Fibroblast of lung (primary cell): ENCODE measurements at regions not wholly inside any gene's neighbourhood (a gene's known extent, or its start where the extent isn't known, plus 50 kb on each side); places are given as distances from the start of the nearest gene placed in this dataset.
A peak's percentile ranks its signal among the peaks of the same experiment; 100 is the strongest.
"Not testable (repeated sequence)": the region's sequence is repeated elsewhere in the genome, so short reads cannot be mapped to it uniquely, and the experiment has no call there.

Experiments
- DNase-seq, 2 donors: peaks; one replicate each; pipeline versions ENCODE4 v3.0.0 to v3.0.0-alpha.2; 2010; ENCODE audit warnings: low read depth in 2 of 2
- H2AFZ ChIP-seq: 2 replicates; pipeline ENCODE4 v1.5.1; 2012; ENCODE audit warnings: low read length, control low read depth, inconsistent platforms
- H3K27ac ChIP-seq: 2 replicates; pipeline ENCODE4 v1.5.1; 2011; ENCODE audit warnings: low read length, control low read depth; ENCODE audit not compliant: insufficient read depth
- H3K27me3 ChIP-seq: 2 replicates; pipeline ENCODE4 v1.5.1; 2011; ENCODE audit warnings: mild to moderate bottlenecking, low read length; ENCODE audit not compliant: control insufficient read depth, insufficient read depth
- H3K36me3 ChIP-seq: 2 replicates; pipeline ENCODE4 v1.5.1; 2011; ENCODE audit warnings: low read length; ENCODE audit not compliant: control insufficient read depth, insufficient read depth
- H3K4me1 ChIP-seq: 2 replicates; pipeline ENCODE4 v1.5.1; 2011; ENCODE audit warnings: low read length; ENCODE audit not compliant: control insufficient read depth, insufficient read depth; ENCODE audit errors: extremely low read depth
- H3K4me2 ChIP-seq: 2 replicates; pipeline ENCODE4 v1.5.1; 2011; ENCODE audit warnings: low read length, control low read depth; ENCODE audit not compliant: insufficient read depth; ENCODE audit errors: extremely low read depth
- H3K4me3 ChIP-seq, 4 experiments: fragments of 200-600 bp in 1 of 4; sonication (generic) in 1 of 4; replicated peaks in 1 of 4; 2 replicates each; pipeline ENCODE4 v1.5.1; 2011 to 2016; ENCODE audit warnings: low read length in 4 of 4, low read depth in 3 of 4, mild to moderate bottlenecking in 3 of 4, control low read depth in 2 of 4, inconsistent platforms in 1 of 4, mixed read lengths in 1 of 4; ENCODE audit not compliant: insufficient read depth in 1 of 4; ENCODE audit errors: control extremely low read depth in 1 of 4
- H3K79me2 ChIP-seq: 2 replicates; pipeline ENCODE4 v1.5.1; 2012; ENCODE audit warnings: mild to moderate bottlenecking, low read length, inconsistent platforms; ENCODE audit not compliant: control insufficient read depth, insufficient read depth
- H3K9ac ChIP-seq: 2 replicates; pipeline ENCODE4 v1.5.1; 2011; ENCODE audit warnings: mild to moderate bottlenecking, low read length, control low read depth; ENCODE audit not compliant: insufficient read depth
- H3K9me3 ChIP-seq: 2 replicates; pipeline ENCODE4 v1.5.1; 2012; ENCODE audit warnings: low read depth, low read length; ENCODE audit not compliant: control insufficient read depth, insufficient read depth
- H4K20me1 ChIP-seq: 2 replicates; pipeline ENCODE4 v1.5.1; 2011; ENCODE audit warnings: low read length; ENCODE audit not compliant: control insufficient read depth, insufficient read depth; ENCODE audit errors: extremely low read depth
- EZH2 ChIP-seq: IDR thresholded peaks from 2 replicates; pipeline ENCODE4 v1.5.1; 2012; ENCODE audit warnings: low read length, control low read depth, mild to moderate bottlenecking; ENCODE audit errors: missing control alignments
- TF ChIP-seq, protein P1 (sequence below), 2 donors: IDR thresholded peaks in 1 of 2; conservative IDR thresholded peaks in 1 of 2; 1 replicate in 1 of 2; 2 replicates in 1 of 2; pipeline ENCODE4 v1.5.1; 2011 to 2012; ENCODE audit warnings: low read length in 2 of 2, control low read depth in 1 of 2, inconsistent platforms in 1 of 2, low read depth in 1 of 2, mild to moderate bottlenecking in 1 of 2

DNA sequence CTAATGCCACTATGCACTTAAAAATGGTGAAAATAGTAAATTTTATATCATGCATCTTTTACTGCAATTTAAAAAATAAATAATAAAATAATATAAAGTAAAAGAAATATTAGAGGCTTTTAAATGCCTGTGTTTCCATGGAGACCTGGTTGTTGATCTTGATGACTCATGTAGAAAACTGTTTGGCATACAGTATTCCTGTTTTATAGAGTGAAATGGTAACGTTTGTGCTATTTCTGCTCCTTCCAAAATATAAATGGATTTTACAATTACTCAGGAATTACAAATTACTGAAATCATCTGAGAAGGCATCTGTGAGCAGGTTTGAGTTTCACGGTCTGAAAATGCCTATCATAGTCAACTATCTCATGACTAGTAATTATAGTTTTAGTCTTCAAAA is 98.4 kb upstream of the USP25 start:
- H3K4me2 ChIP-seq = peak overlapping the region; percentile 25
- TF ChIP-seq EZH2 = no peak
- TF ChIP-seq, protein P1, sequence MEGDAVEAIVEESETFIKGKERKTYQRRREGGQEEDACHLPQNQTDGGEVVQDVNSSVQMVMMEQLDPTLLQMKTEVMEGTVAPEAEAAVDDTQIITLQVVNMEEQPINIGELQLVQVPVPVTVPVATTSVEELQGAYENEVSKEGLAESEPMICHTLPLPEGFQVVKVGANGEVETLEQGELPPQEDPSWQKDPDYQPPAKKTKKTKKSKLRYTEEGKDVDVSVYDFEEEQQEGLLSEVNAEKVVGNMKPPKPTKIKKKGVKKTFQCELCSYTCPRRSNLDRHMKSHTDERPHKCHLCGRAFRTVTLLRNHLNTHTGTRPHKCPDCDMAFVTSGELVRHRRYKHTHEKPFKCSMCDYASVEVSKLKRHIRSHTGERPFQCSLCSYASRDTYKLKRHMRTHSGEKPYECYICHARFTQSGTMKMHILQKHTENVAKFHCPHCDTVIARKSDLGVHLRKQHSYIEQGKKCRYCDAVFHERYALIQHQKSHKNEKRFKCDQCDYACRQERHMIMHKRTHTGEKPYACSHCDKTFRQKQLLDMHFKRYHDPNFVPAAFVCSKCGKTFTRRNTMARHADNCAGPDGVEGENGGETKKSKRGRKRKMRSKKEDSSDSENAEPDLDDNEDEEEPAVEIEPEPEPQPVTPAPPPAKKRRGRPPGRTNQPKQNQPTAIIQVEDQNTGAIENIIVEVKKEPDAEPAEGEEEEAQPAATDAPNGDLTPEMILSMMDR (conservative IDR thresholded peaks at IDR 0.05 in 1 of 2, IDR thresholded peaks at IDR 0.05 in 1 of 2; ENCODE audit: low read depth in 1 of 2, low read length in 2 of 2) = no peak
- DNase-seq = peak; percentile 72 to 78
- H3K4me3 ChIP-seq = no peak overlapping the region
- H4K20me1 ChIP-seq = no peaks in the 10 kb centered on the region
- no peaks in the 10 kb centered on the region for H3K9me3 ChIP-seq
- no peaks in the 10 kb centered on the region for H3K4me1 ChIP-seq
- no peak overlapping the region for H3K27ac ChIP-seq
- H3K9ac ChIP-seq = no peak overlapping the region
- H3K36me3 ChIP-seq = no peaks in the 10 kb centered on the region
- H3K79me2 ChIP-seq = no peaks in the 10 kb centered on the region
- no peak overlapping the region for H2AFZ ChIP-seq
- no peaks in the 10 kb centered on the region for H3K27me3 ChIP-seq

DNA sequence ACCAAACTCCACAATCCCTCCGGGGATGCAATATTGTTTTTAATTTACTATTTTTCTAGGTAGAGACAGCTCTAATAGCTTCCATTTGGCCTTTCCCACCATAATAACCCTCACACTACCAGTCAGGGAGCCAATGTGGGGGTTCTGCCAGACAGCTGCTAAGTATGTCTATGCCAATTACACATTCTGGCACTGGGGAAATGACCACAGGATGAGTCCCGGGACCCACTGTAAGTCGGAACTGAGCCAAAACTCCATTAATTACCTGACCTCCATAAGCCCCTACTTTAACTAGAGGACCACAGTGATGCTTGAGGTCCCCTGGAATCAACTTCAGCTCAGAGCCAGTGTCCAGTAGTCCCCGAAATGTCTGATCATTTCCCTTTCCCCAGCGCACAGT is 95.2 kb upstream of the USP25 start:
- not testable (repeated sequence) for H3K79me2 ChIP-seq, H3K4me1 ChIP-seq, DNase-seq, H4K20me1 ChIP-seq, H3K9me3 ChIP-seq, H3K9ac ChIP-seq, H2AFZ ChIP-seq, H3K27me3 ChIP-seq, H3K36me3 ChIP-seq, H3K4me3 ChIP-seq, H3K4me2 ChIP-seq, H3K27ac ChIP-seq

DNA sequence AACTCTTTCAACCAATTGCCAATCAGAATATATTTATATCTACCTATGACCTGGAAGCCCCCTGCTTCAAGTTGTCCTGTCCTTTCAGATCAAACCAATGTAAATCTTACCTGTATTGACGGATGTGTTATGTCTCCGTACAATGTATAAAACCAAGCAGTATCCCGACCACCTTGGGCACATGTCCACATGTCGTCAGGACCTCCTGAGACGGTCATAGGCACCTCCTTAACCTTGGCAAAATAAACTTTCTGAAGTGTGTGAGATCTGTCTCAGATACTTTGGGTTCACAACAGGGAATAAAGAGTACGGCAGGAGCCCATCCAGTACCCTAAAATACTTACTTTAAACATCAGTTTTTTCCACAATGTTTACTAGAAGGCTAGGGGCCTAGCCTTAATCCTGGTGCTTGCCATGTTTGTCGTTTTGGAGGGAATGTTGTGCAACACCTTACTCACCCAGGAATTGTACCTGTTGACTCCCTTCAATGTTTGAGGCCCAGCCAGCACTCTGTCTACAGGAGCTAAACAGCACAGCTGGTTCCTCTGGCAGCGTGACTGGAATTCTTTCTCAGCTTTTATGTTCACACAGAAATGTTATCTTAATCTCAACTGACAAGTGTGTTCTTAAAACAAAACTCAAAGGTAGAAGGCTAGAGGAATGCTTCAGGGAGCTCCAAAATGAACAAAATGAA is 90.8 kb upstream of the USP25 start:
- no peaks in the 10 kb centered on the region for H3K27me3 ChIP-seq
- H3K9ac ChIP-seq = no peak overlapping the region
- H3K4me1 ChIP-seq = no peaks in the 10 kb centered on the region
- TF ChIP-seq, protein P1 (conservative IDR thresholded peaks at IDR 0.05 in 1 of 2, IDR thresholded peaks at IDR 0.05 in 1 of 2; ENCODE audit: low read depth in 1 of 2, low read length in 2 of 2) = no peak
- no peaks in the 10 kb centered on the region for H3K36me3 ChIP-seq
- H3K9me3 ChIP-seq = no peaks in the 10 kb centered on the region
- no peak overlapping the region for H3K4me3 ChIP-seq
- H3K27ac ChIP-seq = no peak overlapping the region
- no peaks in the 10 kb centered on the region for H4K20me1 ChIP-seq
- H3K4me2 ChIP-seq = no peak overlapping the region
- no peaks in the 10 kb centered on the region for H3K79me2 ChIP-seq
- DNase-seq = peak in 1 of 2 donors; percentile 50
- H2AFZ ChIP-seq = no peak overlapping the region

DNA sequence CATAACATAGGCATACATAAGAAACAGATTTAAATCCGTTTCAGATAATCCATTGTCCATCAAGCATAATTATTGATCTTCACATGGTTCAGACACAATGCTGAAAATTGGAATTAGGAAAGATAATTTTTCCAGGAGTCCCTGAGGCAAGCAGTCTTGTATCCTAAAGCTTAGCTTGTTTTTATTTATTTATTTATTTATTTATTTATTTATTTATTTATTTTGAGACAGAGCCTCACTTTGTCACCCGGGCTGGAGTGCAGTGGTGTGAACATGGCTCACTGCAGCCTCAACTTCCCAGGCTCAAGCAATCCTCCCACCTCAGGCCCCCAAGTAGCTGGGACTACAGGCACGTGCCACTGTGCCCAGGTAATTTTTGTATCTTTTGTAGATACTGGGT is 89.7 kb upstream of the USP25 start:
- not testable (repeated sequence) for H4K20me1 ChIP-seq, H3K27ac ChIP-seq

More for the DNA sequence above, 89.7 kb upstream of the USP25 start:
- not testable (repeated sequence) for H3K9me3 ChIP-seq, H3K79me2 ChIP-seq, DNase-seq, H3K27me3 ChIP-seq, H3K36me3 ChIP-seq, H3K4me1 ChIP-seq, H2AFZ ChIP-seq, H3K4me3 ChIP-seq, H3K9ac ChIP-seq, H3K4me2 ChIP-seq
